ENCODE measurements at regions not wholly inside any gene's neighbourhood (a gene's known extent, or its start where the extent isn't known, plus 50 kb on each side); places are given as distances from the start of the nearest gene placed in this dataset.
A peak's percentile ranks its signal among the peaks of the same experiment; 100 is the strongest.

- TF ChIP-seq CTCF (conservative IDR thresholded peaks at IDR 0.05) = no peak
- peak overlapping the region; percentile 18; the same call in 1 of the 2 replicates for H3K27ac ChIP-seq
Measured at GRCh38 chr6:149169761-149170511, 147.6 kb upstream of the TAB2 start.

GRCh38 chr6:149170564-149171452 is 146.7 kb upstream of the TAB2 start:
- peak overlapping the region; percentile 18; the same call in 1 of the 2 replicates for H3K27ac ChIP-seq
- TF ChIP-seq CTCF (conservative IDR thresholded peaks at IDR 0.05) = no peak

GRCh38 chr6:149173222-149173621 is 144.3 kb upstream of the TAB2 start:
- H3K27ac ChIP-seq = no peak overlapping the region
- TF ChIP-seq CTCF (conservative IDR thresholded peaks at IDR 0.05) = no peak

GRCh38 chr6:149174962-149175361 is 142.6 kb upstream of the TAB2 start:
- no peak overlapping the region for H3K27ac ChIP-seq
- no peak for TF ChIP-seq CTCF (conservative IDR thresholded peaks at IDR 0.05)

GRCh38 chr6:149176971-149177667 is 140.4 kb upstream of the TAB2 start:
- H3K27ac ChIP-seq = no peak overlapping the region
- no peak for TF ChIP-seq CTCF (conservative IDR thresholded peaks at IDR 0.05)

- no peak overlapping the region for H3K27ac ChIP-seq
- no peak for TF ChIP-seq CTCF (conservative IDR thresholded peaks at IDR 0.05)
Measured at GRCh38 chr6:149179431-149179830, 138.1 kb upstream of the TAB2 start.

GRCh38 chr6:149181304-149181703 is 136.2 kb upstream of the TAB2 start:
- H3K27ac ChIP-seq = no peak overlapping the region
- TF ChIP-seq CTCF (conservative IDR thresholded peaks at IDR 0.05) = no peak
